ENCODE measurements at regions not wholly inside any gene's neighbourhood (a gene's known extent, or its start where the extent isn't known, plus 50 kb on each side); places are given as distances from the start of the nearest gene placed in this dataset.

GRCh38 chr11:127649071-127649470 is 648.5 kb upstream of the KIRREL3 start:
- Histone ChIP-seq H3K36me3 (no peaks in the 10 kb centered on the region), H3K9me3 (no peaks in the 10 kb centered on the region), H3K27me3 (no peaks in the 10 kb centered on the region), H3K4me3 (no peak overlapping the region), H3K27ac (no peak overlapping the region), H3K4me1 (no peaks in the 10 kb centered on the region)
- intact Hi-C loops (cut with DNase I; ENCODE audit: low total_unique reads), result no loop called here
- TF ChIP-seq CTCF (IDR thresholded peaks at IDR 0.05), result no peak
- no peak for DNase-seq

- intact Hi-C loops (cut with DNase I; ENCODE audit: low total_unique reads), result no loop called here
Measured at GRCh38 chr11:127648583-127648982, 648.0 kb upstream of the KIRREL3 start.

GRCh38 chr11:127644366-127644765 is 643.8 kb upstream of the KIRREL3 start:
- Histone ChIP-seq H3K4me1 (no peaks in the 10 kb centered on the region), H3K4me3 (no peak overlapping the region), H3K9me3 (no peaks in the 10 kb centered on the region), H3K36me3 (no peaks in the 10 kb centered on the region), H3K27ac (no peak overlapping the region), H3K27me3 (no peaks in the 10 kb centered on the region)
- intact Hi-C loops (cut with DNase I; ENCODE audit: low total_unique reads), result loop anchor here (5.0 kb wide), 1 partner anchor 1407 kb away; no protein-coding TSS in a partner anchor
- no peak for DNase-seq
- no peak for TF ChIP-seq CTCF (IDR thresholded peaks at IDR 0.05)

More at GRCh38 chr11:127648583-127648982, 648.0 kb upstream of the KIRREL3 start:
- no peaks in the 10 kb centered on the region for H3K9me3 ChIP-seq
- TF ChIP-seq CTCF (IDR thresholded peaks at IDR 0.05), result no peak
- DNase-seq, result no peak
- no peaks in the 10 kb centered on the region for H3K27me3 ChIP-seq
- H3K36me3 ChIP-seq, result no peaks in the 10 kb centered on the region
- H3K4me3 ChIP-seq, result no peak overlapping the region
- no peak overlapping the region for H3K27ac ChIP-seq
- H3K4me1 ChIP-seq, result no peaks in the 10 kb centered on the region

- H3K4me1 ChIP-seq, result no peaks in the 10 kb centered on the region
- no peaks in the 10 kb centered on the region for H3K9me3 ChIP-seq
- H3K27ac ChIP-seq, result no peak overlapping the region
- H3K27me3 ChIP-seq, result no peaks in the 10 kb centered on the region
- no peak overlapping the region for H3K4me3 ChIP-seq
- no peaks in the 10 kb centered on the region for H3K36me3 ChIP-seq
- DNase-seq, result no peak
- TF ChIP-seq CTCF (IDR thresholded peaks at IDR 0.05), result no peak
- intact Hi-C loops (cut with DNase I; ENCODE audit: low total_unique reads), result loop anchor here (5.0 kb wide), 1 partner anchor 1406 kb away; no protein-coding TSS in a partner anchor
Measured at GRCh38 chr11:127643268-127644058, 642.9 kb upstream of the KIRREL3 start.

- no peak for TF ChIP-seq CTCF (IDR thresholded peaks at IDR 0.05)
Measured at GRCh38 chr11:127640561-127641451, 640.2 kb upstream of the KIRREL3 start.

More at GRCh38 chr11:127640561-127641451, 640.2 kb upstream of the KIRREL3 start:
- no peaks in the 10 kb centered on the region for H3K27me3 ChIP-seq
- H3K4me1 ChIP-seq, result no peaks in the 10 kb centered on the region
- intact Hi-C loops (cut with DNase I; ENCODE audit: low total_unique reads), result loop anchor here (5.0 kb wide), 1 partner anchor 1404 kb away; no protein-coding TSS in a partner anchor
- H3K27ac ChIP-seq, result no peak overlapping the region
- H3K4me3 ChIP-seq, result no peak overlapping the region
- no peaks in the 10 kb centered on the region for H3K36me3 ChIP-seq
- no peak for DNase-seq
- H3K9me3 ChIP-seq, result no peaks in the 10 kb centered on the region

Measured in tibial artery (tissue), 4 donors.